ENCODE measurements at regions not wholly inside any gene's neighbourhood (a gene's known extent, or its start where the extent isn't known, plus 50 kb on each side); places are given as distances from the start of the nearest gene placed in this dataset.

DNA sequence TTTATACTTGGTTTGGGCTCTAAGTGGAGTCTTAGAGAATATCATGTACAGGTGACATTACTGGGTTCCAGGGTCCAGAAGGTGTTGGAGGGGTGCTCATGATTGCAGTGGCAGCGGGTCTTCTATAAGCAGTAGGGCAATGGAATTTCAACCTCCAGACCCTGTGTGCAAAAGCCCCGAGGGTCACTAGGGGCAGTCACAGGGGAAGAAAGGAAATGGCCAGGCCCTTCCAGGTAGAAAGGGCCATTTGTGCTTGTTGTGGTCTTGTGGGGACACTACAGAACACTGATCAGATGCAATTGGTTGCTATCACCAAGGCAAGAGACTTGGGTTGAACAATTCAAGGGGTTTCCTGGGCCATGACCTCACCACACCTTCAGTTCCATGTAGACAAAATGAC is 283.4 kb downstream of the GADD45G start:
- no peak for DNase-seq

DNA sequence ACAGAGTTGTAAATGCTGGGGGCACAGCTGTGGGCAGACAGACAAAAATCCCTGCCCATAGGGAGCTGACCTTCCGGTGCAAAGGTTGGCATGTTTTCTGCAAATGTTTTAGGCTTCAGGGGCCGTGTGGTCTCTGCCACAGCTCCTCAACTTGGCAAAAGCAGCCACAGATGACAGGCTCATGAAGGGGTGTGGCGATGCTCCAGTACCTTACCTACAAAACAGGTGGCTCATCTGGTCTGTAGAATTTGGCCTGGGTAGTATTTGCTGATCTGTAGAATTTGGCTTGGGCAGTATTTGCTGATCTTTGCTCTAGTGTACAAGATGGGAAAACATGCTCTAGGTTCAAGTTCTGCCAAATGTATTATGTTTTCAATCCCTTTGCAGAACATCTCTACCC is 283.9 kb downstream of the GADD45G start:
- no peak for DNase-seq

DNA sequence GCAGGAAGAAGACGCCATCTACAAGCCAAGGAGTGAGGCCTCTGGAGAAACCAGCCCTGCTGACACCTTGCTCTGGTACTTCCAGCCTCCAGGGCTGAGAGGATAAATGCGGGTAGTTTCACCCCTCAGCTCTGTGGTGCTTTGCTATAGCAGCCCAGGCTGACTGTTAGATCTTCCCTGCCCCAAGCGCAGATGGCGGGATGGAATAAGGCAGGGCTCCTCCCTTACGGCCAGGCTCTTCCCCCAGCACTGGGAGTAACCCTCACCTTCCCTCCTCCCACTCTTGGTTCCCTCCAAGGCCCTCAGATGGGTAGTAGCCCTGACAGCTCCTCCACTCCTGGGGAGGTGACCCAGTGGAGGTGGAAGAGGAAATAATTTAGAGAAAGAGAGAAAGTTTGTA is 285.1 kb downstream of the GADD45G start:
- DNase-seq: no peak

DNA sequence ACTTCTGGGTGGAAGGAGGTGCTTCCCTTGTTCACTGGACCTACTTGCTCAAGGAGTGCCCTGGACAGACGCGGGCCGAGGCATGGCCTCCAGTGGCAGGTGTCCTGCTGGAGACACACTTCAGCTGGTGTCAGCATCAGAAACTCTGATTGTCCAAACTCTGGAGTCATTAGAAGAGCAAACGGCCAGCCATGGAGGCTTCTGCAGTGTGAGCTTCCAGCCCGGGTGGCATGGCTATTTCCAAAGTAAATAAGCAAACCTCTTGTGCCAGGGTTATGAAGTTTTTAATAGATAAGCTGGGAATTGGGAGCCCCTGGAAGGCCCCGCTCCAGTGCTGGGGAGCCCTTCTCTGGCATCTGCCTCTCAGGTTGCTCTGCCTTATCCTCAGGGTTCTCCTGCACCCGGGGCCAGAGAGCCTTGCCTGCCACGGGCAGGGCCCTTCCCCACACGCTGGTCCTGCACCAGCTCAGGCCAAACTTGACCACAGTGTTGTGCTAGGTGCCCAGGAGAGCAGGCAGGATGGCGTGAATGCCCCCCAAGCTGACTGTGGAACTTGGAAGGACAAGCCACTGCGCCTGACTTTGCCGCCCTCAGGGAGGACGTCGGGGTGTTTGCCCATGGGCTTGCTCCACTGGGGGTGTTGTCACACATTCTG is 285.6 kb downstream of the GADD45G start:
- no peak for DNase-seq

DNA sequence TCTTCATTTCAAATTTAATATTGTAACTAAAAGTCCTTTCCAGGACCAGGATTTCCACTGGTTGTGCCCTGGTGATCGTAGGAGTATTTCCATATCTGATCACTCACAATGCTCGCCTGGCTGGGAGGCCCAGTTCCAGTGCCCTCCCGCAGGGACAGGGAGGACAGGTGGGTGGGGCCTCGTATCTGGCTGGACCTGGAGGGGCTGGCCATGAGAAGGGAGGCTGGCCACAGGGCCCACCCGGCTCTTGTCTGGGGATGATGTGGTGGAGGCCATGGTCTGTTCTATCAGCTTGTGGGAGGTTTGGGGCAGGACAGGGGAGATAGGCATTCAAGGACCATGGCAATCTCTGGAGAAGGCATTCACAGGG is 286.4 kb downstream of the GADD45G start:
- DNase-seq: no peak

DNA sequence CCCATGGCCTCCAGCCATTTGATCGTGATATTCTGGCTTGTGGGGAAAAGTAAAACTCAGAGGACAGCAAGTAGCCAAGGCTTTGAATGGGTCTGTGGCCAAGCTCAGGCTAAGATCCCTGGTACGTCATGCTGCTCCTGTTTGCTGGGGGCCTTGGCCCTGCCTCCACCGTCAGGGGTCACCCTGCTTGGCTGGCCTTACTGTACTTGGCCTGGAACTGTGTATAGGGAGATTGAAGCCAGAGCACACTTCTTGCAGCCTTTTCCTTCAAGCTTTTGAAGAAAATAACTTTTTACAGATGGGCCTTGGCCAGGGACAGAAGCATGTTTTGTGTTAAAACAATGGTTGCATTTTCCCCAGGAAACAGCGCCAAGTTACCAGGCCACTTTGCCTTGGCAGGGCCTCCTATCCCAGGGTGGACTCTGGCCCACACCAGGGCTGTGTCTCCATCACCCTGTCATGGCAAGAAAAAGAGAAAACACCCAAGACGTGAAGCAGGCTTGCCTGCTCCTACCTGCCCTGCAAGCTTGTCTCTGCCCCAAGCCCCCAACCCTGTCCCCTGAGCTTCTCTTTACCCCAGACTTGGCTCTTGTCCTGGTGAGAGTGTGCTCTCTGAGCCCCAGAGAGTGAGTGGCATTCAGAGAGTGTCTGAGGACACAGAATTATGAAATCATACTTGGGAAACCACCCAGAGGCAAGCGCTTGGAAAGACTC is 286.9 kb downstream of the GADD45G start:
- DNase-seq: no peak

DNA sequence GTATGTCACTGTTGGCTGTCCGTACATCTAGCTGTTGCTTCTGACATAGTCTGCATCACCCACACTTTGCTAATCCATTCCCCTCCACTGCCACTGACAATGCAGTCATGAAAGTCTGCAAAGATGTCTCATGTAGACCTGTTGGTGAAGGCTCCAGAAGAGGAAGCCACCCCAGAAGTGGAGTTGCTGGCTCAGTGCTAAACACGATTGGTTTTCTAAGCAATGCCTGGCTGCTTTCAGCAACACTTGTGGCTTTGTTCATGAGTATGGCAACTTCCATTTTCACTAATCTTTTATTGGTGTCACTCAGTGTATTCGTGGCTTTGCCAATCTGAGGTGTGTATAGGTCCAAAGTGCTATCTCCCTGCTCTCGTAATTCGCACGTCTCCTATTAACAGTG is 288.1 kb downstream of the GADD45G start:
- DNase-seq: no peak

DNA sequence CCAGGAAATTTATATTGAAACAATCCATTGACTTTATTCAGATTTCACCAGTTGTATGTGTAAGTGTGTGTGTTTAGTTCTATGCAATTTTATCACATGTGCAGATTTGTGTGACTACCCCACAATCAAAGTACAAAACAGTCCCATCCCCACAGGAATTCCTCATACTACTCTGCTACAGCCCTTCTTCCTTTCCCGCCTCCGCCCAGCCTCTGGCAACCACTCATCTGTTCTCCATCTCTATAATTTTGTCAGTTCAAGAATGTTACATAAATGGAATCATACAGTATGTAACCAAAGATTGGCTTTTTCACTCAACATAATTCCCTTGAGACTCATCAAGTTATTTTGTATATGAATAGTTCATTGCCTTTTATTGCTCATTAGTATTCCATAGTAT is 289.1 kb downstream of the GADD45G start:
- DNase-seq: no peak

DNA sequence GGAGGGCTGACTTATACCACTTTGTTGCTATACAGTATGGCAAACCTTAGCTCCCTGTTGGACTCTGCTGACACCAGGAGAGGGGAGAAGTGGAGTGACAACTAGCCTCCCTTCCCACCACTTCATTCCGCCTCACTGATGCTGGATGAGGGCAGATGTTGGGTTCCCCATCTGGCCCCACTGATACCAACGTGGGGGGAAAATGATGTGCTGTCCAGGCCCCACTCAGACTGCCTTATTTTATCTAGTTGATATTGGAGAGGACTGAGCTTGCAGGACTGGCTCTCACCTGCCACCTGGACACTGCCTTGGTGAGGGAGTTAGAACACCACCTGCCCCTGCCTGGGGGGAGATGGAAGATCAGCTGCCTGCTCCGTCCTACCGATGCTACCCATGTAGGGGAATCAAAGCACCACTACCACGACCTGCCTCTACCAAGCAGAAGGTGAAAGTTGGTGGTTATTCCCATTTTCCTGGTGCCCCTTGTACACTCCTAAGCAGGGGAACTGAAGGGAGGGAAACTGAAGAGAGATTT is 292.1 kb downstream of the GADD45G start:
- DNase-seq: no peak

DNA sequence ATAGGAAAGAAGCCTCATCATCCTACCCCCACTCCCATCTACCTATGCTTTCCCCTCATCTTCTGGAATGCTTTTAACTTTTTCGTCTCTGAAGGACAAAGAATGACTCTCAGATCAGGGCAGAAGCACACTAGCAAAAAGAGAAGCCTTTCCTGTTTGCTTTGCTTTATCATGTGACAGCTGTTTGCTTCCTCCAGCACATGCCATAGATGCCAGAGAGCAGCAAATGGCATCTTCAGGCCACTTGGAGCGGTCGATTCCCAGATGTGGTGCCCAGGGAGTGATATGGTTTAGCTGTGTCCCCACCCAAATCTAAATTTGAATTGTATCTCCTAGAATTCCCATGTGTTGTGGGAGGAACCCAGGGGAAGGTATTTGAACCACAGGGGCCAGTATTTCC is 294.8 kb downstream of the GADD45G start:
- no peak for DNase-seq

DNA sequence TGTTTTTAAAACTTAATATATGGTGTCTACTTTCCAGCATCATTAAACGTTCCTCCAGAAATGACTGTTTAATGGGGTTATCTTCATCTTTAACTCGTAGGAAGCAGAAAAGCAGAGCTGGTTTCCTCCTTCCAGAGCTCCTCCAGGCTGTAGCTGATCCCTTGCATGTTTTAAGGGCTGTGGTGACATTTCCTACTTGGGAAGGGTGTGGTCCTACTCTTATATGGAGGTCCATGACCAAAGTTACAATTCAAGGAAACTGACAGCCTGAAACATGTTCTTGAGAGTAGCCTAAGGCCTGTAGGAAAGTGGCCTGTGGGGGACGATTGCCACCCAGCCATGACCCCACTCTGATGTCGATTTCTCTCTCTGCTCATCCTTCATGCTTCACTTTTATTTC is 297.1 kb downstream of the GADD45G start:
- no peak for DNase-seq

DNA sequence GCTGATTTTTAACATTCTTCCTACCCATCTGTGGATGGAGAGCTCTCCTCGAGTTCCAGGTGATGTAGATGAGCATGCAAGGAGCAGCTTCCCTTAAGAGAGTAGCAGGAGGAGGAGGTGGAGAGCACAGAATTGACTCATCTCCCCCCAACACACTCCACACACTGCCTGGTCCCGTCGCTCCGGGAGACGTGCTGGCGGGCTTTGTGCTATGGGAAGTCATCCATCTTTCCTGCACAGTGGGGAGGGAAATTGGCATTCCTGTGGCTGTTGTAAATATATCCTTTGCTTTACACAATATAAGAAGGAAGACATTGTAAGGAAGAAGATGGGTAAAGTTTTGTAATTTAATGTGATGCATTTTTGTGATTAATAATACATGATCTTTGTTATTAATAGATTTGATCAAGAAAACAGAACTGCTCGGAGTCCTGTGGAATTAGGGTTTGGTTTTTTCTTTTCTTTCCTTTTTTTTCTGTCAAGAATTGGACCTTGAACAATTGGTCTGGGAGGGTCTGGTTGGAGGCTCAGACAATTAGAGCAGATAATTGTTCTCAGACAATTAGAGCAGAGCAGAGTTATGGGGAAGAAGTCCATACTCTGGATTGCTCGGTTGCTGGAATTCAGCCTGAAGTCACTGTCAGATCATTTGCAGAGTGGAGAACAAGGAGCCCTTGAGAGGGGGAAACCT is 297.8 kb downstream of the GADD45G start:
- DNase-seq: no peak

DNA sequence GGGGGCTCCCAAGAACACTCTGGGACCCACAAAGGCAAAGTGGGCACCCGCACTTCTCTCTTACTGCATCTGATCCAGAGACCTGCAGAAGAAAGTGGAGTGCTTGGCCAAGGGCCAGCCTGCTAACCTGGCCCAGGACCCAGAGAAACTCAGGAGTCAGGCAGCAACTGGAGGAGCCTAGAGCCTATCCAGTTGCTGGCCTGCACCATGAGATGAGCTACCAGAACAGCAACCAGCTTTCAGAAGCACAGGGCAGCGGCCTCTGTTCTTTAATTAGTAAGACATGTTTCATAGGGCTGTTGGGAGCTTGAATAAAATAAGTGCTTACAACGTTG is 298.3 kb downstream of the GADD45G start:
- no peak for DNase-seq

DNA sequence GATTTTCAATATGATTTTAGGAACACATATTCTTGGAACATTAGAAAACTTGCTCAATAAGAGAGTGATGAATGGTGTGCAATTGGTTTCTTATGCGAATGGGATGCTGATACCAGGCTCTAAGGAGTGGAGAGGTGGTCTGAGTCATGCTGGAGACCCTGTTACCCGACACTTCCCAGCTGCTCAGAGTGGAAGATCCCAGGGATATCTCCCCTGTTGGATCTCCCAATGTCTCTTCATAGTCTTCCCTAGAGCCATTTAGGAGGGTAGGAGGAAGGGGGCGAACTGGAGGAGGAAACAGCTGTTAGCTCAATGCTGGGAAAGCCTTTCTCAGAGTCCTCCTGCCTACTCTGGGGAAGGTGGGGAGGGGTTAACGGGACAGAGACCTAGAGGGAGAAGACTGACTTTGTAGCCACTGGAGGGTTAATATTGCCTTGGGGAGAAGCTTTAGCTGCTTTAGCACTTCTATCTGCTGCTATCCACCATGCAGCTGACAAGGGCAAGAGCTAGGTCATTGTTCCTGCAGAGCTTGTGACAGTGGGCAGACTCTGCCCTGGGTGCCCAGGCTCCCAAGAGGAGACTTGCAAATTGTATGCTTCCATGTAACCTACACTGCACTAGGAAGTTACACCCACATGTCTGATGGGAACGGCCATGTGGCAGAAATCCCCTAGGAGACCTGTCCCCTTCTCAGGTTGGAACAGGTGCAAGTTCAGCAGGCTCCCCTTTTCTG is 301.0 kb downstream of the GADD45G start:
- no peak for DNase-seq

DNA sequence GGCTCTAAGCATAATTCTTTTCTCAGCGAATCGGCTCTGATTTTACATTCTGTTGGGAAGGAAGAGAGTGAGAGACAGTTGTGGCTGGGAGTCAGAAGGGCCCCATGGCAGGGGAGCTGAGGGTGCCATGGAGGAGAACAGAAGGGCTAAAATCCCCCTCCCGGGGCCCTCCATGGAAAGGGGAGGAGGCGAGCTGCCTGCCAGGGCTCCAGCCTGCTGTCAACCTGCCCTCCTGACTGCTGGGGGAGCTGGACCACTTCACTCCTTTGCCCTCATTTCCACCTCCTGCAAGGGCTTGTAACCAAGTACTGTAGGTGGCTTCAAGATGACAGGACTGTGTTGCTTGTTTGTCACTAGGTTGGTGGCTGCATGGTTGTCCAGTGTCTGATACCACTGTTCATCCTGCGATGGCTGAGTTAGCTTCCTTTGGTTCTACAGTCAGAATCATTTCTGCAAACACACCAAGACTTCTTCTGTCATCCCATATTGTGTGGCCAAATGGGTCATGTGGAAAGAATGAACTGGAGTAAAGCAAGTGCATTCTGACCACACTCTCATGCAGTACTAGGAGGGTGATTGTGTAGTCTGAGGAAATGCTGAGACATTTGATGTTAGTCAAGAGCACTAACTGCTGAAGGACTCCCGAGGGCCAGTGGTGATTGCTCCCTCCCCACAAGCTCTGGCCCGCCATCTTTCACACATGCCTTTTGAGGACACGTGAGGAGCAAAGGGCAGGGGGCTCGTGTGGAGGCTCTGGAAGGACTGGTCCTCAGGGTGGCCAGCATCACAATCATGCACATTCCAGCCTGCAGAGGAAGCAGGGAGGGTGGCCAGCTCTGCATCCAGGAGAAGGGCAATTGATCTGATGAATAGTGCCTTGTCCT is 307.2 kb downstream of the GADD45G start:
- DNase-seq: no peak

DNA sequence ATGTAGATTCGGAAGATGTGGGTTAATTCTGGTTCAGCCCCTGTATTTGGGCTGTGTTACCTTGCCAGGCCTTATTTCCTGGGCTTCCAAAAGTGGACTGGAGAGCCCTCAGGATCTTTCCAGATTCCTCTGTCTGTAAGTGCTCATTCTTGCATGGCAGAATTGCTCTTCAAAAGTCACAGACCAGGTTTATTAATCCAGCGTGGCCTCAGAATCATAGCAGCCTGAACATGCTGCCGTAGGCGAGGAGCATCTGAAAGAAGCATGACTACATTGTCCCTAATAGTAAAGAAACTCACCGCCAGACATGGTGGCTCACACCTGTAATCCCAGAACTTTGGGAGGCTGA is 307.8 kb downstream of the GADD45G start:
- no peak for DNase-seq

DNA sequence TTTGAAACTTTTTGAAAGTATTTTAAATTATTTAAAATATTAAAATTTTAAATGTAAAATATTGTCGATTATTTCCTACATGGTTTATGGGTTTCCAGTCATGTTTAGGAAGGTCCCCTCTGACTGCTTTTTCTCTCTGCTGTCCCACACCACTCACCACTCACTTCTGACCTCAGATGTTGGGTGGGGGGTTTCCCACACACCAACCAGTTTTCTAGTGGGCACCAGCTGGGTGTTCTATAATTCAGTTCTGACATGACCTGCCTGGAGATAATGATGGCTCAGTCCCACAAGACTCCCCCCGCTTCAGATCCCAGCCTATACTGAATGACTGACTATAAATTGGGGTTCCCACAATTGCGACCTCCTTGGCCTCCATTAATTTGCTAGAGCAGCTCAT is 310.4 kb downstream of the GADD45G start:
- no peak for DNase-seq

DNA sequence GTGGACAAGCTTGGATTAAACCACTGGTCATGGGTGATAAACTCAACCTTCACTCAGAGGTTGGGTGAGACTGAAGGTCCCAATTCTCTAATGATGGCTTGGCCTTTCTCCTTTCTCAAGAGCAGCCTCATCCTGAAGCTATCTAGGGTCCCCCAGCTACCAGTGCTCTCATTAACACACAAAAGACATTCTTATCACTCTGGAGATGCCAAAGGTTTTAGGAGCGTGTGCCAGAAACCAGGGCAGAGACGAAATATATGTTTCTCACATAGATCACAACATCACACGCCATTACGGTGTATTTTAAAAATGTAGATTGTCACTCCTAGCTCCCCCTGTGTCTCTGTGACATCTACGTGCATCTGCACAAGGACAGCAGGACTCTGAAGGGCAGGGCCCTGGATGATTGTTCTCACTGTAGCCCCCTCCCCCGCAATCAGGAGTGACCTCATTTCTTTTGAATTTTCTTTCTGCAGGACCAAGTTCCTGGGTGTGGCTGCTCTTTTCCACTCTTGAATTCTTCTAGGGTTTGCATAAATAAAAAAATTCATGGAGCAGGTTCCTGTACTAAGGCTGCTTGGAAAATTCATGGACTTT is 311.3 kb downstream of the GADD45G start:
- DNase-seq: no peak

DNA sequence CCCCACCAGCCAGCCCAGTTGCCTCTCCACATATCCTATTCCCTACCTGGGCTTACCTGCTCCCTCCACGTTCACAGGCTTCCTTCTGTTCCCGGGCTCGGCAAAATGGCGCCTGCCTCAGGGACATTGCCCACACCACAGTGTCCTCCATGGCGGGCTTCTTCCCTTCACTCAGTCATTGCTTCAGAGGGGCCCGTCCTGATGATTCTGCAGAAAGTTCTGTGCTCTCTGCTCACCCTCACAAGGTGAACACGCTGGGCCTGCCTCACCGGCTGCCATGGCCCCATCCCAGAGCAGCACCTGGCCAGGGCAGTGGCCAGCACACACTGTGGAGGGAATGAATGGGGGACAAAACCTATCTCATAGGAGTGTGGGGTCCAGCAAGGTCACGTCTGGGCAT is 313.0 kb downstream of the GADD45G start:
- no peak for DNase-seq

DNA sequence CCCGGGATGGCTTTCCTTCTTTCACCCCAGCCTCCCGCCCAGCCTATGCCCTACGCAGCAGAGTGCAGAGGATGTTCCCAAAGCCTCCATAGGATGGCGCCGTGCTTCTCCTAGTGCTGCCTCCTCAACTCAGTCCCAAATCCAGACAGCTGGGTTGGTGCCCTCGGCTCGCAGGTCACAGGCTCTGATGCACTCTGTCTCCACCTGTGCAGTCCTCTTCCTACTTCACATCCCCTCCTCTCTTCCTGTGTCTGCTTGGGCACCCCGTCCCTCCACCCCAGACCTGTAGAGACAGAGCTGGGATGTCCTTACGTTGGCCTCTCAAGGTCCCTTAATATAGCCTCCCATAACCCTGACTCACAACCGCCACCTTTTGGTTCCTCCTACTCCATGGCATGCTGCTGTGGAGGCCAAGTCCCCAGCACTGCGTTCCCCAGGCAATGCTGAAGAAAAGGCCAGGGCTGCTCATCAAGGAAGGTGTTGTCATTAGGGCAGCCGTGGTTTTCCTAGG is 314.4 kb downstream of the GADD45G start:
- no peak for DNase-seq

DNA sequence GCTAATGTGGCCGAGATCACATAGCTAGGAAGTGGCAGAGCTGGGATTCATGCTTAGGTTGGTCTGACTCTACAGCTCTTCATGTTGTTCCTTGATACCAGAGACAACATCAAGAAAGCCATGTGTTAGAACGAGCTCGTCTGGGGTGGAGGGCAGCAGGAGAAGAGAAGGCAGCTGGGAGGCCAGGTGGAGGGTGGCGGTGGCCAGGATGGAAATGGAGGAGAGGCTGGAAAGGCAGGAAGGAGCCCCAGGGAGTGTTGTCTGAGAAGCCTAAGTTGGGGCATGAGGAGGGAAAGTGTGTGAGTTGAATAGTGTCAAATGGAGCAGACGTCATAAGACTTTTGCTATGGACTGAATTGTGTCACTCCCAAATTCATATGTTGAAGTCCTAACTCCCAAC is 315.3 kb downstream of the GADD45G start:
- no peak for DNase-seq

DNA sequence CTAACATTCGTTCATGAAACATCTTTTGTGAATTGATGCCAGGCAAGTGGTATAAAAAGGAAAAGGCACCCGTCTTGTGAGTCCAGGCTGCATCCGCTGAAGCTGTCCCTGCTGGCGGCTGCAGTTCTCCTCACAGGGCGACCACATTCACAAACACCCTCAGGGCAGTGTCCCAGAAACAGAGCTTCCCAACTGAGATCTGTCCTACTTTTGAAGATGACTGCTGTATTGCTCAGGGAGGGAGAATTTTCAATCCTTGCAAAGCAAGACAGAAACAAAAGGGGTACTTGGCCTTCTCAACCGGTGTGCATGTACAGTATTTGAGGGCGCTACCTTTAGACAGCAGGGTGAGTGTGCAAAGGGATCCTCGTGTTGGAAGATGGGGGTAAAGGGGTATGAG is 316.1 kb downstream of the GADD45G start:
- DNase-seq: no peak

Data from NCI-H187 (cell line).